Ammon's horn (tissue), 1 donor: ENCODE measurements at regions not wholly inside any gene's neighbourhood (a gene's known extent, or its start where the extent isn't known, plus 50 kb on each side); places are given as distances from the start of the nearest gene placed in this dataset.
"Not testable (repeated sequence)": the region's sequence is repeated elsewhere in the genome, so short reads cannot be mapped to it uniquely, and the experiment has no call there.

Experiments
- DNase-seq: peaks from one replicate; pipeline ENCODE4 v3.0.0-alpha.2; 2016; ENCODE audit warnings: low spot score

DNA sequence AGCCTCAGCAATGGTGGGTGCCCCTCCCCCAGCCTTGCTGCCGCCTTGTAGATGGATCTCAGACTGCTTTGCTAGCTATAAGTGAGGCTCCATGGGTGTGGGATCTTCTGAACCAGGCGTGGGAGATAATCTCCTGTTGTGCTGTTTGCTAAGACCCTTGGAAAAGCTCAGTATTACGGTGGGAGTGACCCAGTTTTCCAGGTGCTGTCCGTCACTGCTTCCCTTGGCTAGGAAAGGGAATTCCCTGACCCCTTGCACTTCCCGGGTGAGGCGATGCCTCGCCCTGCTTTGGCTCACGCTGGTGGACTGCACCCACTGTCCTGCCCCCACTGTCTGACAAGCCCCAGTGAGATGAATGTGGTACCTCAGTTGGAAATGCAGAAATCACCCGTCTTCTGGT lies 411.2 kb downstream of the RAB38 start:
- DNase-seq: not testable (repeated sequence)

DNA sequence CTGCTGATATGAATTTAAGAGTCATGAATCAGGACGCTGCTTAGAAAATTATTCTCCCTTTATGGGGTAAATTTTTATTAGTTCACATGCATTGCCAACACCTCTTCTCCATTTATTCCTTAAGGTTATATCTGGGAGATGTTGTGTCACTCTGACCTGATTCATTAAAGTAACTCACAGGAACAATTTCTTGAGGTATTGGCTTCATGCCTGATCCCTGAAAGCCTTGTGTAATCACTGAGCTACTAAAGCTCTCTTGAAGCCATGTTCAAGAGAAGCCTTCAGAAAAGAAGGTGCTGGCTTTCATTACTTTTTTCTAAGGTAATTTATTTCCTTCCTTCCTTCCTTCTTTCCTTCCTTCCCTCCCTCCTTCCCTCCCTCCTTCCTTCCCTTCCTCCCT lies 420.6 kb downstream of the RAB38 start:
- DNase-seq: no peak

DNA sequence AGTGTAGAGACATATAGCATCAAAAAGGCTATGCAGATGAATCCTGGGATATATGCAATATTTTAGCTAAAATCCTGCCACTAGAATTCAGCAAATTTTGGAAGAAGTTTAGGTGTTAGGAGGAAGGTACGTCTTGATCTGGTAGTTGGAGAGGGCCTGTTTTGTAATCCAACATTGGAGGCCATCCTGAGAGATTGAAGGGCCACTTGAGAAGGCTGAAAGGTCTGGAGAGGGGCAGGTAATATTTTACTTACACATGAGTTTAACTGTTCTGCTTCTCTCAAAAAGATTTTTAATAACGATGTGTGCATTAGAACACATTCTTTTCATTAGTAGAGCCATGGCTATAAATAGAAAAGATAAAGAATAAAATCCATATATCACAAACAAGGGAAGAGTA lies 422.1 kb downstream of the RAB38 start:
- no peak for DNase-seq

DNA sequence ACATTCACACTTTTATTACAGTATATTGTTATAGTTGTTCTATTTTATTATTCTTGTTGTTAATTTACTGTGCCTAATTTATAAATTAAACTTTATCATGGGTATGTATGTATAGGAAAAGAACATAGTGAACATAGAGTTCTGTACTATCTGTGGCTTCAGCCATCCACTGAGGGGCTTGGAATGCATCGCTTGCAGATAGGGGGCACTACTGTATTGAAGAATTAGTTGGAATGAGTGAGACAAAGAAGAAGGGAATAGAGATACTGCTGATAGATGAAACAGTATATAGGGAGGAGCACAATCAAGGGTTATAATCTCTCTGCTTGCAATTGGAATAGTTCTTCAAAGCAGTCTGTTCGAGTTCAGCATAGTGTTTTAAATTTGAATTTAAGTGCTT lies 432.2 kb downstream of the RAB38 start:
- DNase-seq: peak; percentile 12

DNA sequence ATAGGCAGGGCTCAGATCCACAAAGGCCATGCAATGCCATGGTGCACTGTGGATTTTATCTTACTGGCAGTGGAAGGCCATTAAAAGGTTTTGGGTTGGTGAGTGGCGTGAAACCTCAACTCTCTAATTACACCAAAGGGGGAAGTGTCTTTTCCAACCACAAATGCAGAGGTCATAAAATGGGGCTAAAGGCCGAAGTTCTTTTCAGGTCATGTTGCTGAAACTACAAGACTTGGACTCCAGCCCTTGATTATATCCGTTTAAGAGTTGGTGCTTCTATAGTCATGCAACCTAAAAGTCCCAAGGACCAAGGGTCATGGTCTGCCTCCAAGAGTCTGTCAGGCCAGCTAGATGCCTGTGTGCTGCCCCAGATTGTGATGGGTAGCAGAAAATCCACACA lies 434.3 kb downstream of the RAB38 start:
- DNase-seq: no peak

DNA sequence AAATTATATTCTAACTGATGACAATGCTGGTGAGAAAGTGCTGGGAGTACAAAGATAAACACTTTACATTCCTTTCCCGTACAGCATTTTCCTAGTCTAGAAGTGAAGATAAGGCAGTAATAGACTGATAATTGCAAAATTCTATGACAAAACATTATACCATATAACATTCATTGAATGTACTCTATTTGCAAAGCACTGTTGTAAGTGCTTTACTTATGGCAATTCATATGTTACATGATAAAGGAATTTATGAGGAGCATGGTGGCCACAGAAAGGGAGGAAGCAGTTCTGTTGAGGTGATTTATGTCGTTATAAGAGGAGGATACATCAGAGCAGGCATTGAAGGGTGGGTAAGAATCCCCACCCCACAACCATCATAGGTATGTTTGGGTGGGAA lies 434.8 kb downstream of the RAB38 start:
- DNase-seq: no peak

DNA sequence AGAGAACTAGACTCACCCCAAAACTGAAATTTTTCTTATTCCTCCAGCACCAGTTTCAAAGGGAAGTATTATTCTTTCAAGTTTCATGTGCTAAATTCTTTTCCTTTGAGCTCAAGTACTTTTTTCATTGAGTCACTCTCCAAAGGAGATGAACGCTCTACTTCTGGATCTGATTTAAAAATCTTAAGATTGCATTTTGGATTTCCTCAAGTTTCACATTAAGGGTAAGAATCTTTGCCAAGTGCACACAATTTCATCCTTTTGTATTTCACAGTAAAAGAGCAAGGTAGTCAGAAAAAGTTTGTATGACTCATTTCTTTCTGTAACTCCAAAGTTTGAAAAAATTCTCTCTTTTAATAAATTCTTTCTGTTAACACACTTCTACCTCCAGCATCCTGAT lies 435.5 kb downstream of the RAB38 start:
- no peak for DNase-seq

DNA sequence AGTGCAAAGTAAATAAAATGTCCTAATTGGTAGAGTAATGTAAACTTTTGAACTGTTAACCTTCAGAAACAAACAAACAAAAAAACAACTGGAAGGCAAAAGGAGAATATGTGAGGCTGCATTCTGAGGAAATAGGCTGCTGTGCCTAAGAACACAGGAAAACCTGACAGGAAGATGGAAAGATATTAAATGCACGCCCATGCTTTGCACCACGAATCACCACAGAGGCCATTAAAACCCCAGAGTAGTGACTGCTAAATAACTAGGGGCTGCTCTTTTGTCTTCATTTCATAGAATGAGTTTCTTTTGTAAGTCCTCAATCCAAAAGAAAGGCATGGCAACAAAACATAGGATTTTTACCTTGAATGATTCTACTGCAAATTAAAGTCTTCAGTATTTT lies 436.0 kb downstream of the RAB38 start:
- DNase-seq: no peak

DNA sequence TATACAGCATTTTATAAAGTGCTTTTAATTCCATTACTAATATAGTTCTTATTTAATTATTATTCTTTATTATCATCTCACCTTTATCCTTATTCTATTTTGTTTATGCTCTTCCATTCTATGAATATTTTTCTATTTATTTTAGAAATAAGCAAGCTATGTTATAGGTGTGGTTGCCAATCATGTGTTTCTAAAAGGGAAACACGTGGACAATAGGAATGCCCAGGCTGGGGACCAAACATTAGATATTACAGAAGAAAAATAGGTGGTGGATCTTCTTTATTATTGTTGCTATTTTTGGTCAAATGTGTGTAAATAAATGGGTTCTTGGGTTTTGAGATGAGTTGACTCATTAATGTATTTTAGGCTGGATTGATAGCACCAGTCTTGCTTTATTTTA lies 438.3 kb downstream of the RAB38 start:
- no peak for DNase-seq

DNA sequence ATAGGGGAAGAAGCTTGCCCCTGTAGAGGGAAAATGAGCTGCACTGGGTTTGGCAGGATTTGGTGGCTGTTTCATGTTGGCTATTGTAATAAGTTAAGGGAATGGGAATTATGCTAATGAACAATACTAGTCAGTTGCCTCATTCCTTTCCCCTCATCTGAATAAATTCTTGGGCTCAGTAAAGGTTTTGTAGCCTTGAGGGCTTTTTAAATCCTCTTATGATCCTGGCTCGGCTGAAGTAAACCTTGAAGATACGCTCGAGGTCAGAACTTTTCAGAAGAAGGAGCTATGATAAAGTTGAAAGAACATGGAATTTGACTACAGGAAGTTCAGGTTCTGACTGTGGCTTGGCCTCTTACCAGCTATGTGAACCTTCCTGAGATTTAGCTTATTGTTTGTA lies 448.7 kb downstream of the RAB38 start:
- no peak for DNase-seq

DNA sequence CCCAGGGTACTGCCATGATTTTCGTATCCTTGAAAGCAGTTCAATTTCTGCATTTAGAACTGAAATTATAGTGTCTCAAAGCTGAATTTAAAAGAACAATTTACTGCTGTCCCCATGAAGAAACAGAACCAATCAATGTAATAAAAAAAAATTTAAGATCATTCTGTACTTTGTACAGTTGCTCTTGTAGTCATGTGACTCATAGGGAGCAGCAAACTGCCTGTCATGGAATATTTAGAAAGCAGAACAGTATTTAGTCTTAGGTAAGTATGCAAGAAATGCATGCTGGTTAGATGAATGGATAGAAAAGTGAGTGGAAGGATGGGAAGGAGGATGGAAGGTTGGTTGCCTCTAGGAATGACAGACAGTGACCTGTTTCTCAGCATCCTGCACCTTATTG lies 450.9 kb downstream of the RAB38 start:
- DNase-seq: no peak

DNA sequence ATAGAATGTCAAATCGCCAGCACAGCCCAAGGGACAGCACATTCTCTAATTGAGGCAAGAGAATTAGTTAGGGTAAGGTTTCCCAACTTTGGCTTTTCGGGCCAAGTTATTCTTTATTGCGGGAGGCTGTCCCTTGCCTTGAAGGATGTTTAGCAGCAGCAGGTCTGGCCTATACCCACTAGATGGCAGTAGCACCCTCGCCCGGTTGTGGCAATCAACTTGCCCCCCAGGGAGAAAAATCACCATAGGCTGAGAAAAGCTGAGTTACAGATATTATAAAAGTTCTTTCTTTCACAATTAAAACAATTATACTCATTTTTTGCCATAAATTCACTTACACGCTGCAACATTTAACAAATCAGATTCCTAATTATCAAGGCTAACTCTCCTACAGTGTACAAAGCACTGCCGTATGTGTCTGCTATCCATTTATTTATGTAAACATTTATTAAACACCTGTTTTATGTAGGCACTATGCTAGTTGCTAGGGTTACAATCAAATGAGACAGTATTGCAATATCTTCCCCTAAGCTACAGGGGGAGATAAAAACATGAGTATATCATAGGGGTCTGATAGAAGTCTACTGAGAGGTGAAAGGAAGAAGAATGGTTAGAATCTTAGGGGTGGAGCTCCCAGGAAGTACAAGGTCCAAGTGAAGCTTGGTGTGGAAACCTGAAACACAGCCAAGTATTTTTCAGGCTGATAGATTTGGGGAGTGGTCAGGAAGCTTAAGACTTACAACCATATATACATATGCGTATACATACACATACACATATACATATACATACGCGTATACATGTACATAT lies 452.3 kb downstream of the RAB38 start:
- DNase-seq: peak; percentile 39

DNA sequence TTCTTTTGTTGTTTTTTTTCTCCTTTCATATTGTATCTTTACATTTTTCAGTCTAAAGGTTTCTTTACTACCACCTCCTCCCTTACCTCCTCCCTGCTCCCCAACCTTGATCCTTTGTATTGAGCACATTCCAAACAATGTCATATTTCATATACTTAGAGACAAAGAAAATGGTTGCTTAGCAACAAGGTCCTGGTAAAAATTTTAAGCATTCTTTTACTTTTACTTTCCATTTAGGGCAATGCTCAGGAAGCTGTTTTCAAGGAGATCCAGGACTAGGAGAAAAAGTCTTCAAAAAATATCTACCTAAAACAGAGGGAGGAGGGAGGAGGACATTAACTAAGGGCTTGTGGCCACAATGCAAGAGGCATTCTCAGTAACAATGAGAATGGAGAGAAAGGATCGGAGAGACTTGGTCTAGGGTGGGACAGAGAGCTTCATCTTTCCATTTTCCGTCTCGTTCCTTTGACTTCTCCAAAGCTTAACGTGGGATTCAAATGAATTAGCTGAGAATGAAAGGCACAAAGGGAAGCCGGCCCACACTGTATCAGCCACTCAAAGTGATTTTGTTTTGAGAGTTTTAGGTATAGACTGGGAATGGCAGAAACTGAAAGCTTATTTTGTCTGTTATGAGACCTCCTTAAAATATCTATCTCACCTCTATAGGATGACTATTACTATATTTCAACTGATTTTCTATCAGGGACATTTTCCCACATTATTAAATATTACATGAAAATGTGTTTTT lies 455.7 kb downstream of the RAB38 start:
- no peak for DNase-seq

DNA sequence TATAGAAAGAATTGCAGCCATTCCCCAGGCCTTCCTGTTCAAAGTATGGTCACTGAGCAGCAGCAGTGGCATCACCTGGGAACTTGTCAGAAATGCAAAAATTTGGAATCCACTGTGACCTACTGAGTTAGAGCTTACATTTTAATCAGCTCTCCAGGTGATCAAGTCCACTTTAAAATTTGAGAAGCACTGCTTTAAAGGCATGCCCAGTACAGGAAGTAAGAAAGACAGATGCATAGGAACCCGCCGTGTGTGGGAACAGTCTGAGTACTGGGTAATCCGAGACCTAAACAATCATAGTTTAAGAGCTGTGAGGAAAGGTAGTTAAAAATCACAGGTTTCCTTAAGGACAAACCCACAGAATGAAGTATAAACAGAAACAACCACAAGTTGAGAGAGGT lies 462.4 kb downstream of the RAB38 start:
- DNase-seq: no peak

DNA sequence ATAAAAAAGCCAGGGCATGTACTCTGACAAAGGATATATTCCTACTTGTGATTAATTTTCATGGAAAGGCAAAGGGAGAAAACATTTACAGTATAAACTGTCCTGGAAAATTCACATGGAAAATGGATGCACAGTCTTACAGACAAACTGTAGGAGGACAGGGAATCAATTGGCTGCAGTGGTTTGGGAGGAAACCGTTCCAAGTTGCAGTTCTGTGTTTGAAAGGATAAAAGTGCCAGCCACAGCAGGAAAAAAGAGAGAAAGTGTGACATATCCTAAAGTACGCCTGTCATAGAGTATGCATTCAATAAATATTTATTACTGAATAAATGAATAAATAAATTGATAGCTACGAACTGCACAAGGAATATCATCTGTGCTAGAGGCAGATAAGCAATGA lies 462.9 kb downstream of the RAB38 start:
- no peak for DNase-seq

DNA sequence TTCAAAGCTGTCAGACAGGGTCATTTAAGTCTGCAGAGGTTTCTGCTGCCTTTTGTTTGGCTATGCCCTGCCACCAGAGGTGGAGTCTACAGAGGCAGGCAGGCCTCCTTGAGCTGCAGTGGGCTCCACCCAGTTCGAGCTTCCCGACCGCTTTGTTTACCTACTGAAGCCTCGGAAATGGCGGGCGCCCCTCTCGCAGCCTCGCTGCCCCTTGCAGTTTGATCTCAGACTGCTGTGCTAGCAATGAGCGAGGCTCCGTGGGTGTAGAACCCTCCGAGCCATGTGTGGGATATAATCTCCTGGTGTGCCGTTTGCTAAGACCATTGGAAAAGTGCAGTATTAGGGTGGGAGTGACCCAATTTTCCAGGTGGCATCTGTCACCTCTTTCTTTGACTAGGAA lies 471.7 kb downstream of the RAB38 start:
- not testable (repeated sequence) for DNase-seq

DNA sequence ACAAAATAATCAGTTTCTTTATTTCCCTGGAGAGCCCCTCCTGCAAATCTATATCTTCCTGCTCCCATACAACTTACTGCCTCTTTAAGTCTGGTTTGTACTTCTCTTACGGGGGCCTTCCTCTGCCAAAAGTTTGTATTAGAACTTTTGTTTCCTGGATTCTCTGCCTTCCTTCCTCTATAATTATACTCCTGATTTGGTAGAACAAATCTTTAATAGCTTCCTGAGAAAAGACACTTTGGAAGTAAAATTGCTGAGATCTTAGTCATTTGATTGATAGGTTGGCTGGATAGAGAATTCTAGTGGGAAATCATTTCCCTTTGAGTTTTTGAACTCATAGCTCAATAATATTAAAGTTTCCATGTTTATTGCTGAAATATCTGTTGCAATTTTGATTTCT lies 499.2 kb downstream of the RAB38 start:
- DNase-seq: no peak

DNA sequence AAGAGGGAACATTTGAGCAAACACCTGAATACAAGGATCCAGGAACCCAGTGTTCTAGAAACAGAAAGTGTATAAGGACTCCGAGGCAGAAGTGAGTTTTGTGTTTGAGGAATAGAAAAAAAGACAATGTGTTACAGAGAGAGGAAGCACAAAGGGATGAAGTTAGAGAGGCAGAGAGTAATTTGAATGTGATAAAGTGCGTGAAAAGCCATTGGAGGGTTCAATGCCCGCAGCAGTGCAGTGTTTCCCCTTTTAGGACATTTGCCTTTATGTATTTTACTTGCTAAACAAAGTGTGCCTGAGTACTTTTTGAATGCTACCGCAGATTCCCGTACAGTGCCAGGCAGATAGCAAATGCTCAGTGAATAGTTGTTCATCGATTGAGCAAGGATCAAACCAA lies 508.5 kb downstream of the RAB38 start:
- no peak for DNase-seq

DNA sequence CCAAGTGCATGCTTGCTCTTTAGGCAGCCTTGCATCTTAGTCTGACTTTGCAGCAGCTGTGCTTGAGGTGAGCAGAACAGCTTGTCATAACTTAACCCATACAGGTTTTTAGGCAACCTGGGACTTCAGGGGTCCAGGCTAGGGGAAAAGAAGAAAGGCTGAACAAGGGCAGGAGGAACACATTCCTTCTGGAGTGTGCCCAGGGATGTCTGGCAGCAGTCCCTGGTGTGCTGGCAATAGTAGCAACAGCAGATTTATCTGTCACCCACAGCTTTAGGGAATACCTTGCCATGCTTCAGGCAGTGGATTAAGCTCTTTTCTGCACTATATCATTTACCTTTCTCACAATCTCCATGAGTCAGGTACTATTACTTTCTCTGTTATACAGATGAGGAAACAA lies 513.0 kb downstream of the RAB38 start:
- peak; percentile 37 for DNase-seq

DNA sequence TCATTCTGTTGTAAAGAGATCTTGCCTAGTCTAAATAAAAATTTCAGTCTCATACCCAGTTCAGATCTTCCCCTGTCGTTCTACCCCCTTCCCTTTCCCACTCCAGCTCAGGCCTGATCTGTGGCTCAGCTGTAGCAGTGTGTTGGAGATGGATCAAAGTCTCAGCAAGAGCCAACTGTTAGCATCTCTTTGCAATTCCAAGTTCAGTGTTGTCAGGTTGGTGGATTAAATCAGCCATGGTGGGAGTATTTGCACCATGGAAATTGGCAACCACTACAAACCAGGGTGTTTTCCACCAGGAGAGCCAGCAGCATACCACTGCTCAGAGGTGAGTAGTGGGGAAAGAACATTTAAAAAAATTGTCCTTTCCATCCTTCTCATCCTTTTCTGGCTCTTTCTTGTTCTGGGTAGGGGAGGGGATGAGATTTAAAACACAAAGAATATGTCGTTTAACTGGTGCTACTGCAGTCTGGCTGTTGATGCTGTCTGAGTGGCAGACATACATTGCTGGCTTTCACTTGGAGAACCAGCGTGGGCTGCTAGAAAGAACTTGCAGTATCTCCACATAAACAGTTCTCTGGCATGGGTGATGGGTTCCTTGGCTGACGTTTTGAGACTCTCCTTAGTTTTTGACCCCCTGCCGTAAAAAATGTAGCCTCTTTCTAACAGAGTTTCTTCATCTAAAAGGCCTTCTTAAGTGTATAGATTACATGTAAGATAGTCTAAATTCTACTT lies 514.1 kb downstream of the RAB38 start:
- peak; percentile 29 for DNase-seq

DNA sequence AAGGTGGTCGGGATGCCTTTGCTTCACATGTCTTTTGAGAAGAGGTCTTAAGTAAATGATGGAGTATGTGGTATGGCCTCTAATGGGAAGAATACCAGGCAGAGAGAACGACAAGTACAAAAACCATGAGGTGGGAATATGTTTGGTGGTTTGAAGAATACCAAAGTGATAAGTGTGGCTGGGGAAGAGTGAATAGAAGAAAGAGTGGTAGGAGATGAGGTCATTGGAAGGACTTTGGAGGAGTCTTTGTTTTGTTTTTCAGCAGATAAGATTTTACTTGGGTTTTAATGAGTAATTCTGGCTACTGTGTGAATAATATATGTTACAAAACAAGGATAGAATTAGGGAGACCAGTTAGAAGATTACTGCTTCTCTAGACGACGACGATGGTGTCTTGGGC lies 515.4 kb downstream of the RAB38 start:
- DNase-seq: no peak

DNA sequence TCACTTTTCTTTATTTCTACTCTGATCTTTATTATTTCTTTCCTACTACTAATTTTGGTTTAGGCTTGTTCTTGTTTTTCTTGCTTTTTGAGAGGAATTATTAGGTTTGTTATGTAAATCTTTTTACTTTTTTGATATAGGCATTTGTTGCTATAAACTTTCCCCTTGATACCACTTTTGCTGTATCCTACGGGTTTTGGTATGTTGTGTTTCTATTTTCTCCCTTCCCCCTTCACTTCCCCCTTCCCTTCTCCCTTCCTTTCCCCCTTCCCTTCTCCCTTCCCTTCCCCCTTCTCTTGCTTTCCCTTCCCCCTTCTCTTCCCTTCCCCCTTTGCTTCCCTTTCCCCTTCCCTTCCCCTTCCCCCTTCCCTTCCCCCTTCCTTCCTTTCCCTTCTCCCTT lies 529.6 kb downstream of the RAB38 start:
- no peak for DNase-seq

DNA sequence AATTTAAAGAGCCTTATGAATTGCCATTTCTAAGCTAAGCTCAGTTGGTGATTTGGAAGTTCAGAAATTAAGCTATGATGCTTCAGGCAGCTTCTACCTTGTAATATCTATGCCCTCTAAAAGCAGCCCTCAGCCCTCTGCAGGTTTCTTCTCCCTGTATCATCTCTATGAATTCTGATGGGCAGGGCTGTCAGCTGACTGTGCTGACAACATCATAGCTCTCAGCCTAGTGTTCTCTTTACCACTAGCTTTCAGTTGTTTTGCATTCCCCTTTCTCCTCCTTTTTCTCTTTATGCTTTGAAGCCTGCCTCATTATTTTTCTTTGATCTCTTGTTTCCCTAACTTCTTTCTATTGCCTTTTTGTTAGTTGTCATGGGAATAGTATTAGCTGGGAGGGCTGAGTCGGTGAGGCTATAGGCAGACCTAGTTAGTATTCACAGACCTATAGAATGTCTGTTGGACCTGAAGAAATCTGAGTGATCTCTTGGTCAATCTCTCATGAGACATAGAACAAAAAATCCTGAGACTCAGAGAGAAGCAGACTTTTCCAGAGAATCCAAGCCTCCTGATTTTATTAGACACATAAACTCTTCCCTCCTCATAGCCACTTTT lies 535.4 kb downstream of the RAB38 start:
- no peak for DNase-seq
